Kidney (tissue), 13 donors: ENCODE measurements at regions not wholly inside any gene's neighbourhood (a gene's known extent, or its start where the extent isn't known, plus 50 kb on each side); places are given as distances from the start of the nearest gene placed in this dataset.

Experiments used
- DNase-seq, 5 donors: peaks; one replicate each; pipeline ENCODE4 v3.0.0-alpha.2; 2013 to 2020
- FAIRE-seq: peaks from 2 replicates; lab custom pipeline; 2012; peaks lifted over from hg19 to GRCh38; lab: Jason Lieb, UNC
- H3K27ac ChIP-seq, 2 donors: one replicate each; pipeline ENCODE4 v1.7.0; 2013; ENCODE audit warnings: low read depth in 2 of 2, low read length in 2 of 2, inconsistent platforms in 1 of 2
- H3K27me3 ChIP-seq: one replicate; pipeline ENCODE4 v1.7.1; 2013; ENCODE audit warnings: low read length, inconsistent platforms; ENCODE audit not compliant: control insufficient read depth, insufficient read depth
- H3K36me3 ChIP-seq, 3 donors: one replicate each; pipeline versions ENCODE4 v1.7.0 to v1.7.1; 2013; ENCODE audit warnings: low read length in 3 of 3, control low read depth in 1 of 3, inconsistent platforms in 1 of 3; ENCODE audit not compliant: insufficient read depth in 3 of 3, control insufficient read depth in 2 of 3
- H3K4me1 ChIP-seq, 3 donors: one replicate each; pipeline versions ENCODE4 v1.7.0 to v1.7.1; 2013; ENCODE audit warnings: low read length in 3 of 3, inconsistent platforms in 1 of 3, low read depth in 1 of 3; ENCODE audit not compliant: control insufficient read depth in 2 of 3, insufficient read depth in 2 of 3
- H3K4me3 ChIP-seq, 3 donors: one replicate each; pipeline versions ENCODE4 v1.7.0 to v1.8.1; 2013; ENCODE audit warnings: low read length in 3 of 3, control low read depth in 1 of 3, inconsistent platforms in 1 of 3
- H3K9ac ChIP-seq, 3 donors: one replicate each; pipeline versions ENCODE4 v1.7.0 to v1.7.1; 2013; ENCODE audit warnings: low read length in 3 of 3, control low read depth in 1 of 3, inconsistent platforms in 1 of 3
- H3K9me3 ChIP-seq, 3 donors: one replicate each; pipeline versions ENCODE4 v1.7.0 to v1.7.1; 2013; ENCODE audit warnings: low read length in 3 of 3, control low read depth in 1 of 3, inconsistent platforms in 1 of 3; ENCODE audit not compliant: control insufficient read depth in 2 of 3, insufficient read depth in 1 of 3
- intact Hi-C: fragments of 100-400 bp; cut with DNase I; formaldehyde crosslinking; loops from one replicate; pipeline ENCODE4 v1.11.1; 2022
- TF ChIP-seq, protein P1 (sequence below): IDR thresholded peaks from 3 replicates; pipeline ENCODE4 v1.5.1; 2012; ENCODE audit warnings: mild to moderate bottlenecking, moderate library complexity, borderline replicate concordance; ENCODE audit not compliant: insufficient read depth; ENCODE audit errors: extremely low read depth
- donor health status: control.
- donor health status: control.
- donor health status: control.
- donor health status: control.
- donor health status: control.
- donor health status: DM: yes; HTN: yes; CAD: no.
- donor health status: Normal renal cell carcinoma (clear cell type).

DNA sequence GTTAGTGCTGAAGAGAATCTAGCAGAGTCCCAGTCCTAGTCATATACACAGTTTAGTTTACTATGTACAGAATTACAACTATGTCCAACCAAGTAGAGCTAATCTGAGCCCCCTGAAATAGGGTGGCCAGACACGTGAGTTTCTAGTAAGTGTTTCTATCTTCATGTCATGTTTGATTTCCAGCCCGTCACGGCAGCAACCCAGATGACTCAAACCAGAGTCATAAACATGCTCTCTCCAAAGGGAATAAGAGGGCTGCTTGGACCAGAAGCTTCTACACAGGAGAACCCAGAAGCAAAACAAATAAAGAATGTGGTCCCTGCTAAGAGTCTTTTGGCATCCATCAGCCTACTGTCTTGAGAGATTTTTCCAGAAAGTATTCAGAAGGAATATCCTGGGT is 64.9 kb upstream of the WIPF1 start:
- no peak for FAIRE-seq

DNA sequence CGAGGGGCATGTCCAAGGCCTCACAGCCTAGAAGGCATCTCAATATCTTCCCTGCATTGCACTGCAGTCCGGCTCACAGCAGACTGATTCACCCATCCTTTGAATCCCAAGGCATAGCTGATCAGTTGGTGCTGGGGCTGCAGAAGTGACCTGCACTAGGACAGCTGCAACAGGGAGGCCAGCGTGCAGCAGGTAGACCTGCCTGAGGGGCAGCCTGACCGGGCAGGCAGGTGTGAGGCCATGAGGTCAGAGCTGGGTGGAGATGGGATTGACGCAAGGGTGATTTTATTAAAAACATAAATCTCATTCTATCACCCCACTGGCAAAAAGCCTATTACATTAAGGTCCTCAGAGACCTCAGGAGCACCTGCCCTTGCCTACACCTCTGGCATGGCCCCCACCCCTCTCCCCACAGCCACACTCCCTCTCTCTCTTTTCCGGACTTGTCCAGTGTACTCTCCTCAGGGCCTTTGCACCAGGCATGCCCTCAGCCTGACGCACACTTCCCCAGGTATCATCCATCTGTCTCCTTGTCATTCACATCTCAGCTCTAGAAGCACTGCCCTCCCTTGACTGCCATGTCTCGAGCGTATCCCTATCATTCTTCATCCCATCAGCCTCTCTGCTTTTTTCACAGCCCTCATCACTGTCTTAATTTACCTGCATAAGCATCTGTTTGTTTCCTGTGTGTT is 63.5 kb upstream of the WIPF1 start:
- H3K27me3 ChIP-seq = no peaks in the 10 kb centered on the region
- H3K9me3 ChIP-seq = peaks cover 0 to 2% (median 0%) of the 10 kb centered on the region in 3 donors
- DNase-seq (peak in 1 of 5 donors; percentile 35), FAIRE-seq (no peak)
- peaks cover 0 to 16% (median 0%) of the 10 kb centered on the region in 3 donors for H3K4me1 ChIP-seq
- H3K4me3 ChIP-seq = no peak overlapping the region
- H3K9ac ChIP-seq = no peak overlapping the region
- intact Hi-C loops = no loop called here
- H3K27ac ChIP-seq = no peak overlapping the region
- TF ChIP-seq, protein P1, sequence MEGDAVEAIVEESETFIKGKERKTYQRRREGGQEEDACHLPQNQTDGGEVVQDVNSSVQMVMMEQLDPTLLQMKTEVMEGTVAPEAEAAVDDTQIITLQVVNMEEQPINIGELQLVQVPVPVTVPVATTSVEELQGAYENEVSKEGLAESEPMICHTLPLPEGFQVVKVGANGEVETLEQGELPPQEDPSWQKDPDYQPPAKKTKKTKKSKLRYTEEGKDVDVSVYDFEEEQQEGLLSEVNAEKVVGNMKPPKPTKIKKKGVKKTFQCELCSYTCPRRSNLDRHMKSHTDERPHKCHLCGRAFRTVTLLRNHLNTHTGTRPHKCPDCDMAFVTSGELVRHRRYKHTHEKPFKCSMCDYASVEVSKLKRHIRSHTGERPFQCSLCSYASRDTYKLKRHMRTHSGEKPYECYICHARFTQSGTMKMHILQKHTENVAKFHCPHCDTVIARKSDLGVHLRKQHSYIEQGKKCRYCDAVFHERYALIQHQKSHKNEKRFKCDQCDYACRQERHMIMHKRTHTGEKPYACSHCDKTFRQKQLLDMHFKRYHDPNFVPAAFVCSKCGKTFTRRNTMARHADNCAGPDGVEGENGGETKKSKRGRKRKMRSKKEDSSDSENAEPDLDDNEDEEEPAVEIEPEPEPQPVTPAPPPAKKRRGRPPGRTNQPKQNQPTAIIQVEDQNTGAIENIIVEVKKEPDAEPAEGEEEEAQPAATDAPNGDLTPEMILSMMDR = no peak
- H3K36me3 ChIP-seq = no peaks in the 10 kb centered on the region

More for the DNA sequence above, 64.9 kb upstream of the WIPF1 start:
- TF ChIP-seq, protein P1 = no peak
- Histone ChIP-seq H3K9me3 (no peaks in the 10 kb centered on the region), H3K4me3 (no peak overlapping the region), H3K4me1 (peaks cover 0 to 20% (median 2%) of the 10 kb centered on the region in 3 donors), H3K9ac (no peak overlapping the region), H3K27me3 (no peaks in the 10 kb centered on the region), H3K27ac (no peak overlapping the region), H3K36me3 (no peaks in the 10 kb centered on the region)
- no peak for DNase-seq
- intact Hi-C loops = no loop called here

DNA sequence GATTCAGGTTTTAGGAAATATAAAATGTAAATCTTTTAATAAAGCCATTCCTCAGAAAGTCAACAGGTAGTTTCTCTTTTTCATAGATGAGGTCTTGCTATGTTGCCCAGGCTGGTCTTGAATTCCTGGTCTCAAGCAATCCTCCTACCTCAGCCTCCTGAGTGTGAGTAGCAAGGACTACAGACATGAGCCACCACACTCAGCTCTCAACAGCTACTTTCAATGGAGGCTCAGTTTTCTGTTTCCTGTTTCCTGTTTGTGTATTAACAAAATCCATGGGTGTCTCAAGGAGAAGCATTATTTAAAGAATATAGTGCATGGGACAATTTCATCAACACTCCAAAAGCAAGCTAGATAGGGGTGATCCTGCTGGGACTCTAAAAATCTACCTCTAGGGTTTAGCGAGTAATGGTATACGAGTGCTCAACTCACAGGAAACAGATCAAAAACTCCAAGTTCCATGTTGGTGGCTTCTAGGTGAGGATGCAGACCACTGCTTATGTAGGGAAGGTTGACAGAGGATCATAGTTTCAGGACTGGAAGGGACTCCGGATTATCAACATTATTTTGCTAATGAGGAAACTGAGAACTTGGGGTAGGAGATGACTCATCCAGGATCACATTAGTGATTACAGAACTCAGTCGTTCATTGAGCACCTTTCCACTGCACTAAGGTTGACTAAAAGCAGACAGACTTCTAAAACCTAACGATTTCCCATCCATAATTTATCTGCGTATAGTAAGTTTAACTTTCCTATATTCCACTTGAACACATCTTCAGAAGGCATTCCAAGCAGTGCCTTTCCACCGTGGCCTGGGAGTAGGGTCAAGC is 61.7 kb upstream of the WIPF1 start:
- H3K4me3 ChIP-seq = no peak overlapping the region
- H3K4me1 ChIP-seq = peaks cover 0 to 14% (median 0%) of the 10 kb centered on the region in 3 donors
- H3K27ac ChIP-seq = no peak overlapping the region
- intact Hi-C loops = no loop called here
- peaks cover 0 to 10% (median 0%) of the 10 kb centered on the region in 3 donors for H3K9me3 ChIP-seq
- TF ChIP-seq, protein P1 = no peak
- no peaks in the 10 kb centered on the region for H3K36me3 ChIP-seq
- DNase-seq = no peak
- no peak for FAIRE-seq
- H3K27me3 ChIP-seq = no peaks in the 10 kb centered on the region
- no peak overlapping the region for H3K9ac ChIP-seq
